ENCODE measurements at regions not wholly inside any gene's neighbourhood (a gene's known extent, or its start where the extent isn't known, plus 50 kb on each side); places are given as distances from the start of the nearest gene placed in this dataset.

GRCh38 chr16:50428742-50429141 lies 60.0 kb upstream of the BRD7 start:
- no peaks in the 10 kb centered on the region for H3K4me1 ChIP-seq
- no peaks in the 10 kb centered on the region for H3K9me3 ChIP-seq (replicated peaks)
- H3K36me3 ChIP-seq: no peaks in the 10 kb centered on the region
- H3K4me3 ChIP-seq: no peak overlapping the region
- H3K27me3 ChIP-seq: peaks cover 14% of the 10 kb centered on the region
- no peak for DNase-seq
- H3K27ac ChIP-seq: no peak overlapping the region

- Histone ChIP-seq H3K4me3 (no peak overlapping the region), H3K27ac (no peak overlapping the region), H3K36me3 (no peaks in the 10 kb centered on the region), H3K27me3 (peaks cover 14% of the 10 kb centered on the region), H3K4me1 (no peaks in the 10 kb centered on the region), H3K9me3 (replicated peaks) (no peaks in the 10 kb centered on the region)
- no peak for DNase-seq
These were observed 59.3 kb upstream of the BRD7 start for GRCh38 chr16:50428116-50428515.

GRCh38 chr16:50427107-50427506 lies 58.3 kb upstream of the BRD7 start:
- no peak overlapping the region for H3K4me3 ChIP-seq
- DNase-seq: no peak
- H3K36me3 ChIP-seq: no peaks in the 10 kb centered on the region
- H3K9me3 ChIP-seq (replicated peaks): no peaks in the 10 kb centered on the region
- H3K4me1 ChIP-seq: no peaks in the 10 kb centered on the region
- peaks cover 9% of the 10 kb centered on the region for H3K27me3 ChIP-seq
- H3K27ac ChIP-seq: no peak overlapping the region

DNA sequence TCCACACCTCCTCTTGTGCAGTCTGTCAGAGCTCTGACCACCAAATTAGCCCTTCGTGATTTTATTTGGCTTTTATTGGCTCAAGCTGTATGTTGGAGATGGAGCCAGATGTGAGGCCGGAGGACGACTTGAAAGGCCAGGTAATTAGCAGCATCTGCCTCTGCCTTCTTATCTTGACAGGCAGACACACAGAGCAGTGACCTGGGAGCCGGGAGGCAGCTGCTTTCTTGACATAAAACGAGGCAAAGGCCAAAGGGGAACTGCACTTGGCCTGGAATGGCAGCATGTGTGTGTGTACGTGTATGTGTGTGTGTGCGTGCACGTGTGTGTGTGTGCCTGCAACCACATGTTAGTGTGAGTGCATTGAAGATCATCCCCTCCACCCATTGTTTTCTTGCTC lies 56.9 kb upstream of the BRD7 start:
- no peak for DNase-seq
- Histone ChIP-seq H3K4me1 (no peaks in the 10 kb centered on the region), H3K9me3 (replicated peaks) (no peaks in the 10 kb centered on the region), H3K4me3 (no peak overlapping the region), H3K27me3 (peaks cover 9% of the 10 kb centered on the region; the same call in 1 of the 2 replicates), H3K36me3 (no peaks in the 10 kb centered on the region), H3K27ac (no peak overlapping the region)

DNA sequence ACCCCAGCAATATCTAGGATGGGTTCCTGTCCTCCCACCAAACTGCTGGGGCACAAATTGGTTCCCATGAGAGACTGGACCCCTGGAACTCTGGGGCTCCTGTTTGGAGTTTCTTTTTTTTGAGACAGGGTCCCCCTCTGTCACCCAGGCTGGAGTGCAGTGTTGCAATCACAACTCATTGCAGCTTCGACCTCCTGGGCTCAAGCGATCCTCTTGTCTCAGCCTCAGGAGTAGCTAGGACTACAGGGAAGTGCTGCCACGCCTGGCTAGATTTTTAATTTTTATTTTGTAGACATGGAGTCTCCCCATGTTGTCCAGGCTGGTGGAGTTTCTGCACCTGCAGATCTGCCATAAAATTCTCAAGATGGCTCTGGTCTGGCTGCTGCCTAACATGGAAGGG lies 56.3 kb upstream of the BRD7 start:
- H3K9me3 ChIP-seq (replicated peaks): no peaks in the 10 kb centered on the region
- DNase-seq: no peak
- H3K4me1 ChIP-seq: no peaks in the 10 kb centered on the region
- H3K27ac ChIP-seq: no peak overlapping the region
- no peak overlapping the region for H3K4me3 ChIP-seq
- no peaks in the 10 kb centered on the region for H3K36me3 ChIP-seq
- H3K27me3 ChIP-seq: peaks cover 9% of the 10 kb centered on the region; the same call in 1 of the 2 replicates

GRCh38 chr16:50422926-50423325 lies 54.1 kb upstream of the BRD7 start:
- Histone ChIP-seq H3K4me3 (no peak overlapping the region), H3K27ac (no peak overlapping the region), H3K4me1 (no peaks in the 10 kb centered on the region), H3K36me3 (no peaks in the 10 kb centered on the region), H3K27me3 (peaks cover 9% of the 10 kb centered on the region; the same call in 1 of the 2 replicates), H3K9me3 (replicated peaks) (peaks cover 6% of the 10 kb centered on the region; the same call in 1 of the 2 replicates)
- no peak for DNase-seq

GRCh38 chr16:50419116-50419515 lies 50.3 kb upstream of the BRD7 start:
- DNase-seq: no peak
- Histone ChIP-seq H3K27ac (no peak overlapping the region), H3K9me3 (replicated peaks) (peaks cover 6% of the 10 kb centered on the region; the same call in 1 of the 2 replicates)

More at GRCh38 chr16:50419116-50419515, 50.3 kb upstream of the BRD7 start:
- Histone ChIP-seq H3K36me3 (no peaks in the 10 kb centered on the region), H3K4me1 (no peaks in the 10 kb centered on the region), H3K4me3 (no peak overlapping the region), H3K27me3 (no peaks in the 10 kb centered on the region; the same call in 1 of the 2 replicates)

Measured in SJCRH30 (cell line).